ENCODE measurements at regions not wholly inside any gene's neighbourhood (a gene's known extent, or its start where the extent isn't known, plus 50 kb on each side); places are given as distances from the start of the nearest gene placed in this dataset.

GRCh38 chr19:32141840-32142511 is 203.4 kb upstream of the ZNF507 start:
- no peak for DNase-seq

GRCh38 chr19:32146664-32147063 is 198.7 kb upstream of the ZNF507 start:
- DNase-seq, result no peak

GRCh38 chr19:32150605-32151004 is 194.8 kb upstream of the ZNF507 start:
- no peak for DNase-seq

- no peak for DNase-seq
These were observed 191.0 kb upstream of the ZNF507 start for GRCh38 chr19:32154418-32154817.

- no peak for DNase-seq
These were observed 180.9 kb upstream of the ZNF507 start for GRCh38 chr19:32164384-32164992.

GRCh38 chr19:32165141-32165540 is 180.3 kb upstream of the ZNF507 start:
- no peak for DNase-seq

- no peak for DNase-seq
These were observed 179.7 kb upstream of the ZNF507 start for GRCh38 chr19:32165750-32166149.

GRCh38 chr19:32166238-32166637 is 179.2 kb upstream of the ZNF507 start:
- no peak for DNase-seq

- no peak for DNase-seq
These were observed 177.3 kb upstream of the ZNF507 start for GRCh38 chr19:32168111-32168510.

- DNase-seq, result no peak
These were observed 176.8 kb upstream of the ZNF507 start for GRCh38 chr19:32168606-32169005.

GRCh38 chr19:32171719-32172151 is 173.7 kb upstream of the ZNF507 start:
- no peak for DNase-seq

- DNase-seq, result no peak
These were observed 172.7 kb upstream of the ZNF507 start for GRCh38 chr19:32172566-32173160.

- DNase-seq, result no peak
These were observed 171.6 kb upstream of the ZNF507 start for GRCh38 chr19:32173836-32174235.

- no peak for DNase-seq
These were observed 170.9 kb upstream of the ZNF507 start for GRCh38 chr19:32174386-32175113.

GRCh38 chr19:32176591-32176990 is 168.8 kb upstream of the ZNF507 start:
- DNase-seq, result no peak

- no peak for DNase-seq
These were observed 167.7 kb upstream of the ZNF507 start for GRCh38 chr19:32177686-32178085.

GRCh38 chr19:32178401-32178800 is 167.0 kb upstream of the ZNF507 start:
- no peak for DNase-seq

- DNase-seq, result no peak
These were observed 166.5 kb upstream of the ZNF507 start for GRCh38 chr19:32178956-32179355.

GRCh38 chr19:32181216-32181920 is 164.0 kb upstream of the ZNF507 start:
- no peak for DNase-seq

- no peak for DNase-seq
These were observed 158.7 kb upstream of the ZNF507 start for GRCh38 chr19:32186542-32187330.

GRCh38 chr19:32188921-32189320 is 156.5 kb upstream of the ZNF507 start:
- DNase-seq, result no peak

All from fibroblast of skin of abdomen (primary cell).